LNCaP clone FGC (cell line): ENCODE measurements at regions not wholly inside any gene's neighbourhood (a gene's known extent, or its start where the extent isn't known, plus 50 kb on each side); places are given as distances from the start of the nearest gene placed in this dataset.

ENCODE experiments used
- DNase-seq: peaks from one replicate; pipeline ENCODE4 v3.0.0-alpha.2; 2011; ENCODE audit warnings: low read depth
- H3K4me3 ChIP-seq: 2 replicates; pipeline ENCODE4 v1.5.1; 2011; ENCODE audit warnings: mild to moderate bottlenecking, low read depth, low read length, control low read depth
- CTCF ChIP-seq: IDR thresholded peaks from 2 replicates; pipeline ENCODE4 v1.5.1; 2012; ENCODE audit warnings: mild to moderate bottlenecking; ENCODE audit not compliant: control insufficient read depth, insufficient read depth; ENCODE audit errors: extremely low read depth

GRCh38 chr4:141565379-141566089 lies 70.8 kb upstream of the IL15 start:
- no peak for TF ChIP-seq CTCF
- no peak overlapping the region for H3K4me3 ChIP-seq
- peak; percentile 23 for DNase-seq

- DNase-seq, result no peak
- TF ChIP-seq CTCF, result no peak
- no peak overlapping the region for H3K4me3 ChIP-seq
Observed at GRCh38 chr4:141567326-141567915, 69.0 kb upstream of the IL15 start.

GRCh38 chr4:141569141-141569540 lies 67.2 kb upstream of the IL15 start:
- no peak for TF ChIP-seq CTCF
- no peak overlapping the region for H3K4me3 ChIP-seq
- DNase-seq, result no peak

- DNase-seq, result no peak
- no peak overlapping the region for H3K4me3 ChIP-seq
- TF ChIP-seq CTCF, result no peak
Observed at GRCh38 chr4:141570290-141570689, 66.1 kb upstream of the IL15 start.

GRCh38 chr4:141571362-141571761 lies 65.0 kb upstream of the IL15 start:
- no peak for DNase-seq

GRCh38 chr4:141571793-141572192 lies 64.6 kb upstream of the IL15 start:
- no peak for DNase-seq
- TF ChIP-seq CTCF, result no peak
- H3K4me3 ChIP-seq, result no peak overlapping the region

More at GRCh38 chr4:141571362-141571761, 65.0 kb upstream of the IL15 start:
- H3K4me3 ChIP-seq, result no peak overlapping the region
- no peak for TF ChIP-seq CTCF

- no peak overlapping the region for H3K4me3 ChIP-seq
- no peak for TF ChIP-seq CTCF
Observed at GRCh38 chr4:141573678-141574077, 62.7 kb upstream of the IL15 start.

More at GRCh38 chr4:141573678-141574077, 62.7 kb upstream of the IL15 start:
- no peak for DNase-seq
